NCI-H2196 treated with DMSO at 0.1 percent for 48 hours (cell line): ENCODE measurements at regions not wholly inside any gene's neighbourhood (a gene's known extent, or its start where the extent isn't known, plus 50 kb on each side); places are given as distances from the start of the nearest gene placed in this dataset.

ENCODE experiments used
- DNase-seq: peaks from one replicate; lab custom pipeline; 2025; ENCODE audit not compliant: unreplicated experiment; lab: John Stamatoyannopoulos, UW

DNA sequence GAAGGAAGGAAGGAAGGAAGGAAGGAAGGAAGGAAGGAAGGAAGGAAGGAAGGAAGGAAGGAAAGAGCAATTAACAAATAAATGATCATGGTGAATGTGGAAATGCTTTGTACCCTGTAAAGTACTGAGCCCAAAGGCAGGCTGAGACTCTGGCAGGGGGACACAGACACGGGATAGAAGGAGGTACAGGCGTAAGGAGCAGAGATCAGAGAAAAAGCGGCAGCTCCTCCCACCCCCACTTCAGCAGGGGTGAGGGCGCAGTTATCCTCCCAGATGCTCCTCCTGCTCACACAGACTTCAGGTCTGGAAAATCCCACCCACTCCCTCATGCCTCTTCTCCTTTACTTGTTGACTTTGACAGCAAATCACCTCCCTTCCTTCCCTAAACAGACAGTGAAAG is 464.5 kb downstream of the MATN1 start:
- DNase-seq = no peak

DNA sequence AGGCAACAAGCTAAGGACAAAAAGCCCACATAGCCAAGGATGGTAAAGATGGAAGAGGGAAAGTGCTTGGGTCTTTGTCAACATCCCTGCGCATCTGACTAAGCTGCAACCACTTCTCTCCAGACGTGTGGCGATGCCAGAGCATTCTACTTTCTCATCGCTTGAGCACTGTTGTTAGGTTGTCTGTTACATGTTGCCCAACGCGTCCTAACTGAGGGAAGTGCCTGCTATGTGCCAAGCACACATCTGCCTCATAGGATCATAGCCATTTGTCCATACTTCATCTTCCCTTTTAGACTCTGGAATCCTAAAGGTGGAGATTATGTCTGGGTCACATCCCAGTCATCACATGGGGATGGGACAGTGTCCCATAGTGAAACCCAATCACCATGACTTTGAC is 464.9 kb downstream of the MATN1 start:
- DNase-seq = no peak

DNA sequence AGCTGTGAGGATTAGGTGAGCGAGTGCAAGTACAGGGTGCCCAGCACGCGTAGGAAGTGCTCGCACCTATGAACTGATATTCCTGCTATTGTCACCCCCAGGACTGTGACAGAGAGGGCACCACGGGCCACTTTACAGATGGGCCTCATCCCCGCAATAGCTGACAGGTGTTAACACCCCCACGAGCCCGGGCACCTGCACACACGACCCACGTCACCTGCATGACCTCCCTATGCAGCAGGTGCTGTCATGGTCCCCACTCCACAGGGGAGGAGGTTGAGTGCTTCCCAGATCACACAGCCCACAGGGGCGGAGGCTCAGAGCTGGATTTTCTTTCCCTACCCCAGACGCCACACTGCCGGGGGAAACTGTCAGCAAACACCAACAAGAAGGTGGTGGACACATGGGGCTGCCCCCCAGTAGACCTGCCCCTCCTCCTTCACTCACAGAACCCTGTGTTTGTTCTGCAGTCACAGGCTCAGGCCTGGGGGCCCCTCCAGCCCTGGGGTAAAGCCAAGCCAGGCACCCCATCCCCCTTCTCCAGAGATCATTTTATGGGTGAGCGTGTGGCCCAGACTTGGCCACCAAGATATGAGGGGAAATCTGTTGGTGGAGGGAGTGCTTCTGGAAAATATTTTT is 465.5 kb downstream of the MATN1 start:
- no peak for DNase-seq

DNA sequence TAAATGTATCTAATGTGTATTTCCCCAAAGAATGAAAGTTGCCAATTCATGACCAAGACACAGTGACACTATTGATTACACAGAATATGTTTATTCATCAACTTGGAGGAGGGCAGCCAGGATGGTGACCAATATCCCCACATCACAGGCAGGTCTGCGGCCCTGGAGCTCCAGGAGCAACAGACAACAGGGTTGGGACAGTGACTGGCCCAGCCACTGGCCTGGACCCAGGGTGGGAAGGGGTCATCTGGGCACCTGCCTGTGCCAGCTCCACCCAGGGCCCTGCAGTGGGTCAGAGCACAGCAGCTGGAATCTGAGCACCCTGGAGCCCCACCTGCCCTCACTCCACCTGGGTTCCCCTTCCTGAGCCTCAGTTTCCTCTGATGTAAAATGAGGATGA is 466.1 kb downstream of the MATN1 start:
- no peak for DNase-seq

DNA sequence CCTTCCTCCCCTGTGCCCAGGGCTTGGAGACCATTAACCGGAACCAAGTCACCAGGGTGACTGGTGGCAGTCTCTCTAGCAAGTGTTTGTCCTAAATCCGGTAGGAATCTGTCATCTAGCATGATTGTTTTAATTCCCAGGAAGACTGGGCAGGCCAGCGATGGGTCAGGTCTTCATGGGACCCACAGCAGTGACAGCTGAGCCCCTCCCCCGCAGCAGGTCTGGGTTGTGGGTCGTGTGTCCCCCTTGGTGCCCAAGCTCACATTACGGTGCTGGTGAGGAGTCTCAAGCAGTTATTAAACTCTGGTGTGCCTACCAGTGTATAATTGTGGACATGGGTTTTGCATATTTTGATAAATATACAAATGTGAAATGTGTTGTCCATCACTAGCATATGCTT is 466.5 kb downstream of the MATN1 start:
- no peak for DNase-seq

DNA sequence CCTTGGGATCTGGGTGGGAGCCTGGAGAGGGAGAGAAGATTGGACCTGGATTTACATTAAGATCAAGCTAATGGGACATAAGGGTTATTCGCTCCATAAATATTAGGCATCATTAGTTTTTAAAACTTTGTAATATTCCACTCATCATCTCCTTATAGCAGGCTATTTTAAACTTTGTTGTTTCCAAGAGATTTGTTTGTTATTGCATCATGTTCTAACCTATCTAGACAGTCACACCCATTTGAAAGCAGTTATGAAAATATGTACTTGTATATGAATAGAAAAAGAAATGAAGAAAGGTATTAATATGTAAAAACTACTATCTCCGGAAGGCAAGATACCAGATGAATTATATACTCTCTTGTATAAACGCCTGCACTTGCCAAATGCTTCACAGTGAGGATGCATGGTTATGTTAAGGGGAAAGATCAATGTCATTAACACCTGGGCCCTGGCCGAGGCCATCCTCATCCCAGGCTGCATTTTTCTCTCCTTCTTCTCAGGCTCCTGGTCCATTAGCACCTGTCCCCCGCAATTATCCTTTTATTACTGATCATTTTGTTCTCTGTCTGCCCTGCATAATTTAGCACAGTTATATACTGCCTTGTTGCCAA is 468.2 kb downstream of the MATN1 start:
- no peak for DNase-seq

DNA sequence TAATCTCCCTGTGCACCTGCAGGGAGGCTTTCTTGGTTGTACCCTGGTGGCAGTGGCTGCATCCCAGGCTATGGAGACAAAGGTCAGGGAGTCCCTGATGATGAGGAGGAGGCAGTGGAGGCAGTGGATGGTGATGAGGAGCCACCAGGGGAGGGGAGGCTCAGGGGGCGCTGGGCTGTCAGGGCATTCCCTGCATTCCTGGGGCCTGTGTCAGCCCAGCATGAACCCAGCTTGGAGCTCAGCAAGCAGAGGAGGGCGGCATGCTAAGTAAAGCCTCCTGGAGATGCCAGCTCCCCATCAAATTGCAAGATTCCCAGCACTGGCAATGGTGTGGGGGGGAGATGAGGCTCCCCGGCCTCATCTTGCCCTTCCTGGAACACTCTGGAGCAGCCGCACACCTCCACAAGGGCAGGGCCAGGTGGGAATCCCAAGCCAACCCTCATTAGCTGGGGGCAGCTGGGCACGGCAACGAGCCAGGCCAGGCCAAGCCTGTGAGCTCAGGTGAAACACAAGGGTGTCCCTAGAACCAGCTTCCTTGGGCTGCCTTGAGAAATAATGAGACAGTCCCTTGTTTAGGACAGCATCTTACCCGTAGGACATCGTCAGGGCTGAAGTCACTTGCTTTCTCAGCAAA is 469.5 kb downstream of the MATN1 start:
- no peak for DNase-seq

DNA sequence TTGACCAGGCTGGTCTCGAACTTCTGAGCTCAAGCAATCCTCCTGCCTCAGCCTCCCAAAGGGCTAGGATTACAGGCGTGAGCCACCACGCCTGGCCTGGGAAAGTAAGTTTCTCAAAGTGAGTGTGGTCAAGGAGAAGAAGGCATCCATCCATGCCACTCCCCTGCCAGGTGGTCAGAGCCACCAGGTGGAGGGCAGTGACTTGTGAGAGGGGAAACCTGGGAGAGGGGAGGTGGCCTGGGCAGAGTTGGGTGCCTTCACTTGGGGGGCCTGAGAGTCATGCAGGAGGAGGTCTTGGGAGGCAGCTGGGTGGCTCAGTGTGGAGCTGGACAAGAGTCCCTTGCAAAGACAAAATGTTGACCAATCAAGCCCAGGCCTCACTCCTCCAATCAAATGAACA is 470.0 kb downstream of the MATN1 start:
- no peak for DNase-seq

DNA sequence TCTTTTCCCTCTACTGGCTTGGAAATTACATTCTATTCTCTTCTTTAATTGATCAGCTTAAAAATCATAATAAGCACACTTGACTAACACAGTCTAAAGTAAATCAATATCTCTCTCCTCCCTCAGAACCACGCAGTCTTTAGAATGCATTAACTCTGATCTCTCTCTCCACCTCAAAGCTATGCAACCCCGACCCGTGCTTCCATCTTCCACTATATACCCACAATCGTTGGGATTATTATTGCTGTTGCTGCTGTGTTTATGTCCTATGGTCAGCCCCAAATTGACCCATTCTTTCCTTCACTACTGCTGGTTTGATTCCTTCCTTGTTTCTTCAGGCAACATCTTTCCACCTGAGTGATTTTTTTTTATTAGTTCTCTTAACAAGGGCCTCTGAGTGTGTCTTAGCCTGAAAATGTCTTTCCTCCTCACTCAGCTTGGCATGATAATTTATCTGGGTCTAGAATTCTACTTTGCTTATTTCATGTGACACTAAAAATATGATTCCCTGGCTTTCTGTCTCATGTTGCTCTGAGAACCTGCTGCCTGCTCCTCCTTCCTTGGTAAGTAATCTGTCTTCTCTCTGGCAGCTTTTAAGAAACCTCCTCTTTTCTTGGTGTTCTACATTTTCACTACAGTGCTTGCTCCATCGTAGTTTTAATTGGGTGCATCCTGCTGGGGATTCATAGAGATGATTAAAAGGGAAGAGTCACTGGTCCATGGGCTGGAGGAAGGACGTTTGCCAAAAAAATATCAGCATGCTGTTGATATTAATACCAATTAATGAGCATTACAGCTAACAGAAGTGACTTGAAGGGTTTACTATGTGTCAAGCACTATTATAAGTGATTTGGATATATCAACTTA is 472.2 kb downstream of the MATN1 start:
- no peak for DNase-seq

DNA sequence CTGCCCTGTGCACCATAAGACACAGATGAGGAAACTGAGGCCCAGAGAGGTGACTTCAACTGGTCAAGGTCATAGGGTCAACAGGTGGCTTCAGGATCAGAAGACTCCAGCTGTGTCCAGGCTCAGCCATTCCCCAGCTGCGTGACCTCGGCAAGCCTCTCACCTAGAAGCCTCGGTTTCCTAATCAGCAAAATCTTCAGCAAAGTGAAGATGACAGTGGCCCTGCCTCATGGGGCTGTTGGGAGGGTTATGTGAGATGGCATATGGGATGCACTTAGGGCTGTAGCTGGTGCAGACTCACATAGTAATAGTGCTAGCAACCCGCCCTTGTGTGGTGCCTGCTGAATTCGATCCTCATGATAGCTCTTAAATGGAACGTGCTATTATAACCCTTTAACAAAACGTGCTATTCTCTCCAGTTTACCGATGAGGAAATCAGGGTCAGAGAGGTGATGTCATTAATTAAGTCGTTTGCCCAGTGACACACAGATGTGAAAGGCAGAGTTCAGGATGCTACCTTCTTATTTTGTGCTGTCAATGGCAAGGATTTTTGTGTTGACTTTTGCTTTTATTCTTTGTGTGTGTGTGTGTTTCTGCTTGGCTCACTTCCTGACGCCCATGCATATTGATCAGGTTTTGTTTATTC is 472.9 kb downstream of the MATN1 start:
- no peak for DNase-seq

DNA sequence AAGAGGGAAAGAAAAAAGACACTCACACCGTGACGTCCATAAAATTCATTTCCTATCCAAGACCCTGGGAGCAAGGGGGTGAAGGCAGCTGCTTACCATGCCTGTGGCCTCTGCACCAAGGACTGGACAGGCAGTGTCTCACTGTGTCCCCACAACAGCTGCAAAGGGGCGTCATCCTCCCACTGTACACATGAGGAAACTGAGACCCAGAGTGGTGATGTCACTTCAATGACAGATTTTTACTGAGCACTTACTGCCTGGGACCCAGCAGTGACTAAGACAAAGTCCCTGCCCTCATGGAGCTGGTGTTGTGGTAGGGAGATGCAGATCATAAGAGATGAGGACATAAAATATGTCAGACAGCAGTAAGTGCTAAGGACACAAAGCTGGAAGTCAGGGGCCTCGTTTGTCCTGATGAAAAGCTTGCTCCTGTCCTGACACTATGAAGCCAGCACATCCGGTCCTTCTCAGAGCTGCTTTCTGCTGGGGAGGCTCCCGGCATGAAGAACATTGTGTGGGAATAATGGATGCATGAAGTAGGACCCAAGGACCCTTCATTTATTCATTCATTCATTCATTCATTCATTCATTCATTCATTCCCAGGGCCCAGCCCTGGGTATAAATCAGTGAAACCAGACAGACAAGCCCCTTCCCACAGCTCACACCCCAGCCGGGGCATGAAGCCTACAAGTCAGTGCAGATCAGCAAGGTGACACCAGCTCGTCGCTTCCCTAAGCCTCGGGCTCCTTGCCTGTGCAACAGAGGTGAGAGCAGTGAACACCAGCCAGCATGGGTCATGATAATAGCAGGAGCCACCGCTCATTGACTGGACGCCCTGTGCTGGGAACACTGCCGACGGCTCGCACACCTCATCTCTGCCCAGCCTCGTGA is 473.7 kb downstream of the MATN1 start:
- no peak for DNase-seq

DNA sequence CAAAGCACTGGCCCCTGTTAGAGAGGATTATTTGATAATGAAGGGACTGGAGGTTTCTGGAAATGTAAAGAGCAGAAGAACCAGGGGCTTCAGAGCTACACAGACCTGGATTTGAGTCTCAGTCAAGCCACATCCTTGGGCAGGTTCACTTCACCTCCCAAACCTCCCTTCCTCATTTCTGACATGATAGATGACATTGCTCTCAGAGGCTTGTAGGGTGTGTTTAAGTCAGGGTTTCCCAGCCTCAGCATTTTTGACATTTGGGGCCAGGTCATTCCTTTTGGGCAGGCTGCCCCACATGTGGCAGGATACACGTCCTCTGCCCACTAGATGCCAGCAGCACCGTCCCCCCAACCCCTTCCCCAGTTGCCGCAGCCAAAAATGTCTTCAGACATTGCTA is 474.6 kb downstream of the MATN1 start:
- no peak for DNase-seq

DNA sequence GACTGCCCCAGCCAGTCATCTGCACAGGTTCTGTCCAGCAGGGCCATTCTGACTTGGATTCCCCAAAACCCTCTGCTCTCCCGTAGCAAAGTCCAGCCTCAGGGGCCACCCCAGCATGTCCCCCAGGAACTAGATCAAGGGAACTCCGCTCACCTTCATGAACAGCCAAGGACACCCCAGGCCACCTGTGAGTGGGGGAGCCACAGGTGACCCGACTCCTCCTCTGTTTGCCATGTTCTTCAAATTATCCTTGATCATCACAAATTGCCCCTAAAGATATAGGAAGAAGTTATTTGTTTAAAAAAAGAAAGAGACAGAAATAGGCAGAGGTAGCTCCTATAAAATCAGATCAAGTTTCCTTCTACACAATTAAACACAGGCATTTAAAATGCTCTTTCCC is 475.0 kb downstream of the MATN1 start:
- DNase-seq = no peak

DNA sequence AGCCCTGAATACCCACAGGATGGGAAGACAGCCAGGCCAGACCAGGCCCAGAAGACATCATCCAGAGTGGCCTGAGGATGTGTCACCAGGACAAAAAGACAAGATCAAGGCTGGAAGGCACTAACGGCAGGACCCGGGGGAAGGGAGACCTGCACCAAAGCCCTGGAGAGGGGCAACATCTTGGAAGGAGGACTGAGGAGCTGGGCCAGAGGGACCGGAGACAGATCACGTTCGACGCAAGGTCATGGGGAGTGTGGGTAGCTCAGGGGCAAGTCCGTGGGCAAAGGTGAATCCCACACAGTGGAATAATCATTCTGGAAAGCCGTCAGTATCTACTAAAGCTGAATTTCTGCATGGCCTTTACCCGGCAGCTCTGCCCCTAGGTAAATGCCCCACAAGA is 478.6 kb downstream of the MATN1 start:
- DNase-seq = no peak

DNA sequence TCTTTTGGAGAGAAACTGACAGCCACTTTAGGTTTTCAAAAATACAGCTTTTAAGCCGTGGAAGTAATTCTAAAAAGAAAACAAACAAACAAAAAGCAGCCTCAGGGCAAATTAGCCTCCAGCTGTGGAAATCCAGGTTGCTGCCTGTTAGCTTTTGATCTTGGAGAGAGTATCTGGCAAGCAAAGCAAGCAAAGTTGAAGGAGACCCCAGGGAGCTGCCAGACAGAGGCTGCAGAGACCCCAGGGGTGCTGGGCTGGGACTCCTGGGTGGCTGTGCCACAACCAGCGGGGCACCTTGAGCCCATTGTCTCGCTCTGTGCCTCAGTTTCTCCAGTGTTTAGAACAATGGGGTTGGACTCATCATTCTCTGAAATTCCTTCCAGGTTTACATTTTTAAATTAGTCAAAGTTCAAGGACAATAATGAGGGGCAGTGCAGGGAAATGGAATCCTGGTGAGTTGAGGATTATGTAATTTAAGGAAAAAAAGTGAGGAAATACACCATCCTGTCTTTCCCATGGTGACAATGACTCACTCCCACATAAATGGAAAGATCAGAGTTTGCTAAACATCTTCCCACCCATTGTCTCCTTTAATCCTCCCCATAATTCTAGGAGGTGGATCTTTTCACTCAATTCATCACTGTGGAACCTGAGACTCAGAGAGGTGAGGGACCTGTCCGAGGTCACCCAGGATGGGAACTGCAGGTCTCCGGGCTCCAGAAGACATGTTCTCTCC is 480.5 kb downstream of the MATN1 start:
- no peak for DNase-seq

DNA sequence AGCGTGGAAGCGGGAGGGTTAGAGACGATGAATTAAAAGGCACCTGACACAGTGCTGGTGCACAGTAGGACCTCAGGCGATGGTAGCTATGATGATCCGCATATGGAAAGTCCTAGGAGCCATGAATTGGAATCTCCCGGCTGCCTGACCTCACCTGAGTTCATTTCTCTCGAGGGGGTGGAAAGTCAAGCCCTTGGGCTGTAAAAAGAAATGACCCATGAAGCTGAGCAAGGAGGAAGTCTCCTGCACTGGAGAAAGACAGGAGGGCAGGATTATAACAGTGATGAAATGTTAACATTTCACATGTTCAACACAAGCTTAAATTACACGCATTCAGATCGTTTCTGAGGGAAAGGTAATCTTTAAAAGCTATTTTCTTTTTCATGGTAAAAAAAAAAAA is 481.2 kb downstream of the MATN1 start:
- DNase-seq = no peak

DNA sequence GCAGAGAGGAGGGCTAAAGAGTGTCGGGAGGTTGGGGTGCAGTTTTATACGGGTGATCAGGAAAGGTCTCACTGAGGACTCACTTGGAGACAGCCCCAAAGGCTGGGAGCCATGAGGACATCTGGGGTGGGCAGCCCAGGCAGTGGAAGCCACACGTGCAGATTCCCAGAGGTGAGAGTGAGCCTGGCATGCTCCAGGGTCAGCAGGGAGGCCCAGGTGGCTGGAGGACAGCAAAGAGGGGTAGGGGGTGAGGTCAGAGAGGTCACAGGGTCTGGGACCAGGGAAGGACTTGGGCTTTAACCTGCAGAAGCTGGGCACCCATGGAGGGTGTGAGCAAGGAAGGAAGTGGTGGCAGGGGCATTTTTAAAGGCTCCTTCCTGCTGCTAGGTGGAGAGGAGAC is 481.7 kb downstream of the MATN1 start:
- DNase-seq = no peak

DNA sequence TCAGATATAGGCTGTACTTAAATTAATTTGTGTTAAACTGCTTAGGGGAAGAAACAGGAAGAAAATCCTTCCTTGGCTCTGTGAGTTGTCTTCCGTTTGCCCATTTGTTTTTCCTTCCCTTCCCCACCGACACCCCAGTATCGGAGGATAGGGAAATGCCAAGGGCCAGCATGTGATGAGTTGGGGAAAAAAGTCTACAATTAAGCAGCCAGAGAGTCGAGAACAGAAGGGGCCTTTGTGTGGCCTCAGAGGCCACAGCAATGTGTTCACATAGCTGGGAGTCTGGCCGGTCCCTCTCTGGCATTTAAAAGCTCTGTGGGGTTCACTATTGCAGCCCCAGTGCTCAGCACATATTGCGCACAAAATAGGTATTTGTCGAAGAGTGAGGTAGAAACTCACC is 489.3 kb downstream of the MATN1 start:
- no peak for DNase-seq

DNA sequence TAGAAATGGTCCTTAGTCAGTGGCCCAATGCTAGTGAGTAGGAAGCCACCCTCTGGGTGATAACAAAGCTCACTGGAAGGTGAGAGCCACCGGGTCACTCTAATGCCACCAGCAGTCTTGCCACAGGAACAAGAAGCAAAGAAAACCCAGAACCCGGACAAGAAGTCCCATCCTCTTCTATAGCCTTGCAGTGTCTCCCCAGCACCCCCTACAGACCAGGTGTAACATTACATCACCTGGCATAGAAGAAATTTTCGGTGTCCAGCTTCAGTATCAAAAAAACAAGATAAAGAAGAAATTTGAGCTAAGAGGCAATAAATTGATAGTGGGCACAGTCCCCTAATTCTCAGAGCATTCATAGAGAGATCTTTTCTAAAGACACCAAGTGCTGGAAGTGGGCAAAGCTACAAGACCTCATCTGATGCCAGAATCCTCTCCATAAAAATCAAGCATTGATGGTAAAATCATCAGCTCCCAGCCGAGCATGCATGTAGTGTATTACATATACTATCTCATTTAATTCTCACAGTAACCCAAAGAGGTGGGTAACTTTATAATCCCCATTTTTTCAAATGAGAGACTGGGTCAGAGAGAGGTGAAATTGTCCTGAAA is 491.0 kb downstream of the MATN1 start:
- DNase-seq = no peak
